Epithelial cell of esophagus (primary cell): ENCODE measurements at regions not wholly inside any gene's neighbourhood (a gene's known extent, or its start where the extent isn't known, plus 50 kb on each side); places are given as distances from the start of the nearest gene placed in this dataset.

ENCODE experiments used
- DNase-seq: peaks from one replicate; pipeline ENCODE4 v3.0.0; 2010; ENCODE audit warnings: low read depth
- H3K4me3 ChIP-seq: 2 replicates; pipeline ENCODE4 v1.5.1; 2011; ENCODE audit warnings: mild to moderate bottlenecking, low read length, control low read depth
- TF ChIP-seq, protein P1 (sequence below): IDR thresholded peaks from 2 replicates; pipeline ENCODE4 v1.5.1; 2011; ENCODE audit warnings: low read depth, mild to moderate bottlenecking, low read length, control low read depth, inconsistent platforms; ENCODE audit not compliant: insufficient read depth; ENCODE audit errors: missing control alignments

DNA sequence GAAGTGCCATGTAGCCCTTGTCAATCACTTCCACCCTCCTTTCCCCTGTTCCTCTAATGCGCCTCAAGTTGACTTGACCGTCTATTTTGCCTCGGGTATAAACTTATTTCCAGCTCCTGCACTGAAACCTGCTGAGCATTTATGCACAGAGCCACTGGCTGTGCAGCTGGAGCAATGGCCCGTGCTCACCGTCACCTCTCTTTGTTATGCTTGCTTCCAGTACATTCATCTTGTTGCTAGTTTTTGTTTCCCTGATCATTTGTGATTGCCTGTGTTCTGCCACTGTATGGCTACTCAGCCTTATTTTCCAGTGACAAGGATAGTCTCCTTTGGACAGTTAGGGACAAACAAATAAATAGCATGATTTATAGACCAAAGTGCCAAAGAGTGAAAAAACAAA, 183.1 kb upstream of the C9orf72 start:
- DNase-seq, result peak; percentile 24
- TF ChIP-seq, protein P1, sequence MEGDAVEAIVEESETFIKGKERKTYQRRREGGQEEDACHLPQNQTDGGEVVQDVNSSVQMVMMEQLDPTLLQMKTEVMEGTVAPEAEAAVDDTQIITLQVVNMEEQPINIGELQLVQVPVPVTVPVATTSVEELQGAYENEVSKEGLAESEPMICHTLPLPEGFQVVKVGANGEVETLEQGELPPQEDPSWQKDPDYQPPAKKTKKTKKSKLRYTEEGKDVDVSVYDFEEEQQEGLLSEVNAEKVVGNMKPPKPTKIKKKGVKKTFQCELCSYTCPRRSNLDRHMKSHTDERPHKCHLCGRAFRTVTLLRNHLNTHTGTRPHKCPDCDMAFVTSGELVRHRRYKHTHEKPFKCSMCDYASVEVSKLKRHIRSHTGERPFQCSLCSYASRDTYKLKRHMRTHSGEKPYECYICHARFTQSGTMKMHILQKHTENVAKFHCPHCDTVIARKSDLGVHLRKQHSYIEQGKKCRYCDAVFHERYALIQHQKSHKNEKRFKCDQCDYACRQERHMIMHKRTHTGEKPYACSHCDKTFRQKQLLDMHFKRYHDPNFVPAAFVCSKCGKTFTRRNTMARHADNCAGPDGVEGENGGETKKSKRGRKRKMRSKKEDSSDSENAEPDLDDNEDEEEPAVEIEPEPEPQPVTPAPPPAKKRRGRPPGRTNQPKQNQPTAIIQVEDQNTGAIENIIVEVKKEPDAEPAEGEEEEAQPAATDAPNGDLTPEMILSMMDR, result no peak
- H3K4me3 ChIP-seq, result no peak overlapping the region

DNA sequence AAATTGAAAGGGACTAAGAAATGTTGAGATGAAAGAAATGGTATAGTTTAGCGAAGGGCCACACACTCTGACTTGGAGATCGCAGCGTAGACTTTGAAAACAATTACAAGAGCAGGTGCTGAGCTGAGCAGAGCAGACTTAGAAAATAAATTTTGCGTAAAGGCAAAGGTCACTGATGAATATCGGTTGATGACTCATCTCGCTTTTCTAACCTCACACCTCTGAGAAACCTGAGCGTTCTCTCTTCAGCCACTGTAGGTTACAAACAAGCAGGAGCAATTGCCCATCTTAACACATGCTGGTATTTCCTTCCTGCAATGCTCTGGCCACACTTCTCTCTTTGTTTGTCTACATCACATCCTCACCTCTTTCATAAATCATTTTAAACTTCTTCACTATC, 190.6 kb upstream of the C9orf72 start:
- no peak overlapping the region for H3K4me3 ChIP-seq
- TF ChIP-seq, protein P1, result no peak
- no peak for DNase-seq

DNA sequence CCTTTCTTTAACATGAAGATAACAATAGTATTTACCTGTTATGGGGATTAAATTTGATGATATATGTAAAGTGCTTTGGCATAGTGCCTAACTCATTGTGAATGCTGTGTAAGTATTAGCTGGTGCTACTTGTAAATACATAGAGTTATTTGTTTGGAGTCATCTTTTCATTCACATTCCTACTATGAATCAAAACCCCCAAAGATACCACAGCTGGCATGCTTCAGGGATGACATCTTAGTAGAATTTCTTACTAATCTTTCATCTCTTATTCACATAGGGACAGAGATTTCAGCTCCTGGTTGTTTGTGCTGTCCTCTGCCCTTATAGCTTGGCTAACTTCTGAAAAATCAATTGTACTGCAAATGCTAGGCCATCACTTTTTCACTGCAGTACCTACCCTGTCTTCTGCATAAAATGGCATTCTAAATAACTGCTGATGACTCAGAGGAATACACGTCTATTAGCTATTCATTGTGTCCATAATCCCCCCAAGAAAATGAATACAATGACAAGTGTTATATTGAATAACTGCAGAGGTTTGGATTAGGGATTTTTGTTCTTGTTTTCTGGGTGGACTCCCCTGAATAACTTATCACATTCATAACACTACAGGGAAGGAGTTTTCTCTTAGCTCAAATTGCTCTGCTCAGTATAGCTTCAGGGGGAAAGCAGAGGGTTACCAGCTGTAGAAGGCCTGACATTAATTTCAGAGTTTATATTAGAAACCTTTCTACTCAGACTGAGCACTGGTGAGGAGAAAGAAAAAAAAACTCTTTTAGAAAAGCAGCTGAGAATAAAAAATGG, 192.2 kb upstream of the C9orf72 start:
- no peak overlapping the region for H3K4me3 ChIP-seq
- TF ChIP-seq, protein P1, result no peak
- DNase-seq, result peak; percentile 59

DNA sequence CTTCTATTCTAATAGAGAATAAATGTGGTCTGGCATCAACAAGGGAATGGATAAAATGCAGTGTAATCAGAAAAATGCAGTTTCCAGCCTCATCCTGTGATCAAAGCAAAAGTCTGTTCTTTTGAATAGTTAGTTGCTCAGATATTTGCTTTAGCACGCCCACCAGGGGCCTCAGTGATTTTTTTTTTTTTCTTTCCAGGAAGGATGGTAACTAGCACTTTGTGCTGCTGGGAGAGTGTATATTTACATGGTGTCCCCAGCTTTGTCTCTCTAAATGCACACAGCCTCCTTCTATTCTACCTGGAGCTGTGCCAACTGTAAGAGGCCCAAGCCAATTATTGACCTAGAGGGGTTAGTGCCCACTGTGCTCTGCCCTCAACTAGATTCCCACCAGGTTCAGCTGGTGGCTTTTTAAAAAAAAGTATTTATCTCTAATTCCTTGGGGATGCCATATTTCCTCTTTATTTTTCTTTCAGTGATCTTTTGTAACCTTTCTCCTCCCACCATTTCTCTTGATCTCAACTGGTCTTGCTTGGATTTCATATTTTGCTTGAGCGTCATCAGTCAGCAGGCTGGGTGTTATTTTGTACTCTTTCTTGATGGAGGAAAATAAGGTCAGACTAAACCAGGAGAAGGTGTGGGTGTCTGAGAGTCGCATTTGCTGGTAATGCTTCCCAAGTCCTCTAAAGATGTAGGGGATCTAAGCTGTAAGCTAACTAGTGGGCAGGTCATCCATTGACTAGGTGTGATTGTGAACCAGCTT, 193.0 kb upstream of the C9orf72 start:
- H3K4me3 ChIP-seq, result no peak overlapping the region
- TF ChIP-seq, protein P1, result no peak
- no peak for DNase-seq

DNA sequence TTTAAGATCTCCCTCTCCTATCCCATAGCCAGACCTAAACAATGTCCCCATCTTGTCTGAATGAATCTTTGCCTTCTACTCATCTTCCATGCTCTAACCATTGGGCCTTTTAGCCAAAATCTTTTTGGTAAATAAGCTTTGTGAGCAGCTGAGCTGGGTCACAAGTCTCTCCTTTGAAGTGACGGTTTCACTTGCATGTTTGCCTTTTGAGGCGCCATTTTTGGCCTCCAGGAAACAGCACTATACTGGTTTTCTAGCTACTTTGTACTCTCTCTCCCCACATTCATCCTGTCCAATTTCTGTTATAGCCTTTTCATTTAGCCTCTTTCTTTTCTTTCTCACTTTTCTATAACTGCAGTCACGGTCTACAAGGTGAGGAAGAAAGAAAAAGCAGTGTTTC, 195.5 kb upstream of the C9orf72 start:
- TF ChIP-seq, protein P1, result no peak
- DNase-seq, result no peak
- no peak overlapping the region for H3K4me3 ChIP-seq

DNA sequence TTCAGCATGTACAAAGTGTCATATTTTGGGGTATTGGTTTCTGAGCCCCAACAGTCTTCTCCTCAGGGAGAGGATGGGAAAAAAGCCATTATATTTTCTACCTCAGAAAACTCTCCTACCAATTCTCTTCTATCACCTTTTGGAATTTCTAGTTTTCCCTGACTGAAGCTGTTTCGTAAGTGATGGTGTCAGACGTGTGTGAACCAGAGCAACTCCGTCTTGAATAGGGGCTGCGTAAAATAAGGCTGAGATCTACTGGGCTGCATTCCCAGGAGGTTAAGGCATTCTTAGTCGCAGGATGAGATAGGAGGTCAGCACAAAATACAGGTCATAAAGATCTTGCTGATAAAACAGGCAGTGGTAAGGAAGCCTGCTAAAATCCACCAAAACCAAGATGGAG, 197.3 kb upstream of the C9orf72 start:
- TF ChIP-seq, protein P1, result no peak
- H3K4me3 ChIP-seq, result no peak overlapping the region
- DNase-seq, result no peak
